ENCODE measurements at regions not wholly inside any gene's neighbourhood (a gene's known extent, or its start where the extent isn't known, plus 50 kb on each side); places are given as distances from the start of the nearest gene placed in this dataset.
"Not testable (repeated sequence)": the region's sequence is repeated elsewhere in the genome, so short reads cannot be mapped to it uniquely, and the experiment has no call there.

GRCh38 chr12:94817695-94818075, 167.3 kb upstream of the TMCC3 start:
- Histone ChIP-seq H3K27me3 (no peaks in the 10 kb centered on the region), H3K4me1 (no peaks in the 10 kb centered on the region), H3K36me3 (no peaks in the 10 kb centered on the region), H3K4me3 (no peak overlapping the region), H3K27ac (no peak overlapping the region), H3K9me3 (peaks cover 0 to 13% (median 0%) of the 10 kb centered on the region in 3 donors)
- intact Hi-C loops (cut with DNase I; ENCODE audit: low total_unique reads) (no loop called here), in situ Hi-C loops (cut with MboI; ENCODE audit: low sequenced_read_pairs in 4 of 4) (no loop called here)
- ATAC-seq (no peak), DNase-seq (no peak)
- TF ChIP-seq CTCF (IDR thresholded peaks at IDR 0.05 in 4 of 5, conservative IDR thresholded peaks at IDR 0.05 in 1 of 5) (no peak), POLR2A (IDR thresholded peaks at IDR 0.05) (no peak)

- DNase-seq; H3K27me3 ChIP-seq; H3K27ac ChIP-seq; H3K36me3 ChIP-seq; H3K4me1 ChIP-seq; H3K4me3 ChIP-seq; in situ Hi-C loops (cut with MboI; ENCODE audit: low sequenced_read_pairs in 4 of 4); intact Hi-C loops (cut with DNase I; ENCODE audit: low total_unique reads); ATAC-seq: not testable (repeated sequence)
- peaks cover 0 to 18% (median 0%) of the 10 kb centered on the region in 3 donors for H3K9me3 ChIP-seq
Observed at GRCh38 chr12:94817201-94817600, 166.8 kb upstream of the TMCC3 start.

DNA sequence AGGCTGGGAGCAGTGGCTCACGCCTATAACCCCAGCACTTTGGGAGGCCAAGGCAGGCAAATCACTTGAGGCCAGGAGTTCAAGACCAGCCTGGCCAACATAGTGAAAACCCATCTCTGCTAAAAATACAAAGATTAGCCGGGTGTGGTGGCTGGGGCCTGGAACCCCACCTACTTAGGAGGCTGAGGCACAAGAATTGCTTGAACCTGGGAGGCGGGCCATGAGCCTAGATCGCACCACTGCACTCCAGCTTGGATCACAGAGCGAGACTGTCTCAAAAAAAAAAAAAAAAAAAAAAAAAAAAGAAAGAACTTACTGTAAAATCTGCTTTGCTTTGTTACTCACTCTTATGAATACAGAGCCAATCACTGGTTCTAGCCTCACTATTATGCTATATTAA, 166.4 kb upstream of the TMCC3 start:
- H3K36me3 ChIP-seq; H3K27ac ChIP-seq; intact Hi-C loops (cut with DNase I; ENCODE audit: low total_unique reads); H3K4me1 ChIP-seq; H3K4me3 ChIP-seq; DNase-seq; H3K27me3 ChIP-seq; in situ Hi-C loops (cut with MboI; ENCODE audit: low sequenced_read_pairs in 4 of 4); ATAC-seq: not testable (repeated sequence)
- H3K9me3 ChIP-seq: peaks cover 0 to 23% (median 0%) of the 10 kb centered on the region in 3 donors

- peaks cover 0 to 24% (median 0%) of the 10 kb centered on the region in 3 donors for H3K9me3 ChIP-seq
- intact Hi-C loops (cut with DNase I; ENCODE audit: low total_unique reads): no loop called here
- no peaks in the 10 kb centered on the region for H3K4me1 ChIP-seq
- H3K27ac ChIP-seq: no peak overlapping the region
- DNase-seq (no peak), ATAC-seq (no peak)
- H3K36me3 ChIP-seq: no peaks in the 10 kb centered on the region
- in situ Hi-C loops (cut with MboI; ENCODE audit: low sequenced_read_pairs in 4 of 4): no loop called here
- no peaks in the 10 kb centered on the region for H3K27me3 ChIP-seq
- TF ChIP-seq CTCF (IDR thresholded peaks at IDR 0.05 in 4 of 5, conservative IDR thresholded peaks at IDR 0.05 in 1 of 5) (no peak), POLR2A (IDR thresholded peaks at IDR 0.05) (no peak)
- no peak overlapping the region for H3K4me3 ChIP-seq
Observed at GRCh38 chr12:94815958-94816357, 165.6 kb upstream of the TMCC3 start.

GRCh38 chr12:94815450-94815849, 165.1 kb upstream of the TMCC3 start:
- no peaks in the 10 kb centered on the region for H3K36me3 ChIP-seq
- ATAC-seq (no peak), DNase-seq (no peak)
- intact Hi-C loops (cut with DNase I; ENCODE audit: low total_unique reads): no loop called here
- TF ChIP-seq CTCF (IDR thresholded peaks at IDR 0.05 in 4 of 5, conservative IDR thresholded peaks at IDR 0.05 in 1 of 5) (no peak), POLR2A (IDR thresholded peaks at IDR 0.05) (no peak)
- H3K27me3 ChIP-seq: no peaks in the 10 kb centered on the region
- peaks cover 0 to 24% (median 0%) of the 10 kb centered on the region in 3 donors for H3K9me3 ChIP-seq
- H3K4me3 ChIP-seq: no peak overlapping the region
- in situ Hi-C loops (cut with MboI; ENCODE audit: low sequenced_read_pairs in 4 of 4): no loop called here
- no peak overlapping the region for H3K27ac ChIP-seq
- H3K4me1 ChIP-seq: no peaks in the 10 kb centered on the region

- H3K36me3 ChIP-seq: no peaks in the 10 kb centered on the region
- no peak for ATAC-seq
- H3K27ac ChIP-seq: no peak overlapping the region
- H3K27me3 ChIP-seq: no peaks in the 10 kb centered on the region
- H3K9me3 ChIP-seq: peaks cover 0 to 24% (median 0%) of the 10 kb centered on the region in 3 donors
- TF ChIP-seq POLR2A (IDR thresholded peaks at IDR 0.05) (no peak), CTCF (IDR thresholded peaks at IDR 0.05 in 4 of 5, conservative IDR thresholded peaks at IDR 0.05 in 1 of 5) (no peak)
- DNase-seq: no peak
- intact Hi-C loops (cut with DNase I; ENCODE audit: low total_unique reads): no loop called here
- in situ Hi-C loops (cut with MboI; ENCODE audit: low sequenced_read_pairs in 4 of 4): no loop called here
- H3K4me3 ChIP-seq: no peak overlapping the region
- H3K4me1 ChIP-seq: no peaks in the 10 kb centered on the region
Observed at GRCh38 chr12:94813314-94813713, 163.0 kb upstream of the TMCC3 start.

Measured in gastrocnemius medialis (tissue), 4 donors.